BE2C (cell line): ENCODE measurements at regions not wholly inside any gene's neighbourhood (a gene's known extent, or its start where the extent isn't known, plus 50 kb on each side); places are given as distances from the start of the nearest gene placed in this dataset.

Source experiments
- DNase-seq: peaks from one replicate; pipeline ENCODE4 v3.0.0-alpha.2; 2020
- H3K27me3 ChIP-seq: fragments of 250-450 bp; sonication (Bioruptor Pico); 2 replicates; pipeline ENCODE4 v1.5.1; 2020; ENCODE audit warnings: mild to moderate bottlenecking
- H3K36me3 ChIP-seq: fragments of 250-450 bp; sonication (Bioruptor Pico); 2 replicates; pipeline ENCODE4 v1.5.1; 2020; ENCODE audit warnings: mild to moderate bottlenecking
- H3K4me1 ChIP-seq: fragments of 250-450 bp; sonication (Bioruptor Pico); 2 replicates; pipeline ENCODE4 v1.5.1; 2020
- H3K4me3 ChIP-seq: 2 replicates; pipeline ENCODE4 v1.5.1; 2011; ENCODE audit warnings: low read depth, low read length
- H3K9me3 ChIP-seq: fragments of 250-450 bp; sonication (Bioruptor Pico); 2 replicates; pipeline ENCODE4 v1.5.1; 2020
- TF ChIP-seq, protein P1 (sequence below): IDR thresholded peaks from 2 replicates; pipeline ENCODE4 v1.5.1; 2012; ENCODE audit warnings: mild to moderate bottlenecking, low read depth, low read length

DNA sequence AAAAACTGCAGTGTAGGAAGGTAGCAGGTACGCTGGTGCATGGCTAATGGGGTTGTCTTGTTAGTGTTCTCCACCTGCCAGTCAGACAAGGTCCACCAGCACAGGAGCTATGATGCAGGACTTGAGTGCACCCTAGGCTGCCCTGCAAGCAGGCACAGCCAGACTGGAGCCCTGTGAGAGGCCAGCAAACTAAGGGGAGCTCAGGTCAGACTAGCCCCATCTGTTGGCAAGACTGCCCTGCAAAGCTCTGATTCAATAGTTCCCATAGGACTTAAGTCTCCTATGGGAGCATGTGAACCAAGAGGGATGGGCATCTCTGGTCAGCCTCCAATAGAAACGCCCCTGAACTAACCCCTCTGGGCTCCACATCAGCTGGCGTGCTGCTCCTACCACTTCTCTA, 1307.3 kb downstream of the C4orf33 start:
- no peaks in the 10 kb centered on the region for H3K36me3 ChIP-seq
- TF ChIP-seq, protein P1, sequence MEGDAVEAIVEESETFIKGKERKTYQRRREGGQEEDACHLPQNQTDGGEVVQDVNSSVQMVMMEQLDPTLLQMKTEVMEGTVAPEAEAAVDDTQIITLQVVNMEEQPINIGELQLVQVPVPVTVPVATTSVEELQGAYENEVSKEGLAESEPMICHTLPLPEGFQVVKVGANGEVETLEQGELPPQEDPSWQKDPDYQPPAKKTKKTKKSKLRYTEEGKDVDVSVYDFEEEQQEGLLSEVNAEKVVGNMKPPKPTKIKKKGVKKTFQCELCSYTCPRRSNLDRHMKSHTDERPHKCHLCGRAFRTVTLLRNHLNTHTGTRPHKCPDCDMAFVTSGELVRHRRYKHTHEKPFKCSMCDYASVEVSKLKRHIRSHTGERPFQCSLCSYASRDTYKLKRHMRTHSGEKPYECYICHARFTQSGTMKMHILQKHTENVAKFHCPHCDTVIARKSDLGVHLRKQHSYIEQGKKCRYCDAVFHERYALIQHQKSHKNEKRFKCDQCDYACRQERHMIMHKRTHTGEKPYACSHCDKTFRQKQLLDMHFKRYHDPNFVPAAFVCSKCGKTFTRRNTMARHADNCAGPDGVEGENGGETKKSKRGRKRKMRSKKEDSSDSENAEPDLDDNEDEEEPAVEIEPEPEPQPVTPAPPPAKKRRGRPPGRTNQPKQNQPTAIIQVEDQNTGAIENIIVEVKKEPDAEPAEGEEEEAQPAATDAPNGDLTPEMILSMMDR = no peak
- H3K27me3 ChIP-seq = no peaks in the 10 kb centered on the region
- no peaks in the 10 kb centered on the region for H3K4me1 ChIP-seq
- H3K9me3 ChIP-seq = no peaks in the 10 kb centered on the region
- DNase-seq = no peak
- no peak overlapping the region for H3K4me3 ChIP-seq

DNA sequence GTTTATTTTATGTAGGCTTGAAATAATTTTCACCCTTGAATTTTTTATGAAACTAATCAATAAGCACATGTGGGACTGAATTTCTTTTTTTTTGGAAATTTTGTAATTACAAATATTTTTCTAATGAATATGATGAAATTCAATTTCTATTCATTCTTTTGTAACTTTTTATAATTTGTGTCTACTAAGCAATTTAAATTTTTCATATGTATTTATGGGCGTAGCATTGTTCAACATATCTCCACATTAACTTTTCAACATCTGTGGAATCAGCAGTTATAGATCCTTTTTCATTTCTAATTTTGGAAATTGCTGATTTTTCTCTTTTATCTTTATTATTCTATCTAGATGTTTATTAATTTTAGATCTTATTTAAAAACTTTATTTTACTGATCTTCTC, 1320.3 kb downstream of the C4orf33 start:
- no peak for DNase-seq
- Histone ChIP-seq H3K4me1 (no peaks in the 10 kb centered on the region), H3K27me3 (no peaks in the 10 kb centered on the region), H3K9me3 (no peaks in the 10 kb centered on the region), H3K36me3 (no peaks in the 10 kb centered on the region), H3K4me3 (no peak overlapping the region)
- TF ChIP-seq, protein P1 = no peak

DNA sequence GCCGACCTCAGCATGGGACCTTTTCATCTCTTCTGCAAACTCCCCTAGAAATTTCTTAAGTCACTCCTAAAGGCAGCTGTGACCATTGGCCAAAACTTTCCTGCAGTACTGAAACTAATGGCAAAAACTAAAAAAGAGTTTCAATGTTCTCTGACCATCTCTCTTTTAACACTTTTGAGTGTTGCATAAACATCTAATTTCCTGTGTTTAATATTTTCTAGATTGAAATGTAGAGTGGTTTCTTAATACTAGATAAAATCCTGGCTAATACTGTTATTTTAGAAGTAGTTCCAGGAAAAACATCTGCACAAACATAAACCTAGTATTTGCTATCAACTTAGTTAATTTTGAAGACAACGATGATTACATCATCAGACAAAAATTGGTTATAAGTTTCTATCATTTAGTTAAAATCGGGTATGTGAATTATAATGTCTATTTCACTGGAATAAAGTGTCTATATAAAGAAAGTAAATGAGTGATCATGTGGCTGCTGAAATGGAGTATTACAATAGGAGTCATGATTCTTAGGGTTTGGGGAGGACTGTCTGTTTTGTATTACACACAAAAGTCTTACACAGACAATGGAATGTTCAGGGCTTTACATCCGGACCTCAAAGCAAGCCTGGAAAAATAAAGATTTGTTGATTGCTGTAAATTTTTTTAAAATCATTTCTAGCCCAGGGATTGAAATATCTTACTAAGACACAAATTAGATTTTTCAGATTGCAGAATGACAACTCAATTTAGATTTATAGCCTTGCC, 1323.4 kb downstream of the C4orf33 start:
- TF ChIP-seq, protein P1 = no peak
- Histone ChIP-seq H3K36me3 (no peaks in the 10 kb centered on the region), H3K27me3 (no peaks in the 10 kb centered on the region), H3K4me3 (no peak overlapping the region), H3K9me3 (no peaks in the 10 kb centered on the region), H3K4me1 (no peaks in the 10 kb centered on the region)
- DNase-seq = no peak

DNA sequence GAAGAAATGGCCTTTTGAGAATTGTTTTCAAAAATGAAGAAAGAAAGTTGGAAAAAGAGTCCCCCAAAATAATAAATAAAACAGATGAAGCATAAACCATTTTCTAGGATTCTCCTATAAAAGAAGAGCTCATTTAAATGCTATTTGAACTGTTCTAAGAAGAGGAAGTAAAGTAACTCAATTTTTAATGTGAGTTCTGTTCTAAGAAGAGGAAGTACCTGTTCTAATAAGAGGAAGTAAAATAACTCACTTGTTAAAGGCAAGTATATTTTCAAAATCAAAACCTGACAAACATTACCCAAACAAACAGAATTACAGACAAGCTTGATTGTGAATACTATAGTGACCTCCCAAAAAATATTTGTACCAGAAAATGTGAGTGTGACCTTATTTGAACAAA, 1326.3 kb downstream of the C4orf33 start:
- Histone ChIP-seq H3K27me3 (no peaks in the 10 kb centered on the region), H3K9me3 (no peaks in the 10 kb centered on the region), H3K36me3 (no peaks in the 10 kb centered on the region), H3K4me3 (no peak overlapping the region), H3K4me1 (no peaks in the 10 kb centered on the region)
- TF ChIP-seq, protein P1 = no peak
- DNase-seq = no peak

DNA sequence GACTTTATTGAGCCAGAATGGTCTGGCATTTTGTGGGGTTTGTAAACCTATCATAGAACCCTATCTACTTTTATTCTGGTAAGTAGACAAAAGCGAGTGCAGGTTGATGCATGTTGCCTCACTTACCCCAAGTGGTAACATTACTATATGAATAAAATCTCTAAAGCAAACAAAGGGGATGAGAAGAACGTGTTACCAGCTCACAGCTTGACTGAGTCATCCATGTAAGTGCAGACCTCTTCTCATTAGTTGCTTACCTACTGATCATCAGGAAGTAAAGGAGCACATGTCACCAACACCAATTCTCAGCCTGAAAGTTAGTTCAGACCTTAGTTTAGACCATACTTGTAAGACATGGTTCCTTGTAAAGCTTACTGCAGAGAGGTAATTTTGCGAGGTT, 1328.3 kb downstream of the C4orf33 start:
- H3K36me3 ChIP-seq = no peaks in the 10 kb centered on the region
- H3K4me1 ChIP-seq = no peaks in the 10 kb centered on the region
- no peak for DNase-seq
- H3K27me3 ChIP-seq = no peaks in the 10 kb centered on the region
- TF ChIP-seq, protein P1 = no peak
- H3K9me3 ChIP-seq = no peaks in the 10 kb centered on the region
- no peak overlapping the region for H3K4me3 ChIP-seq

DNA sequence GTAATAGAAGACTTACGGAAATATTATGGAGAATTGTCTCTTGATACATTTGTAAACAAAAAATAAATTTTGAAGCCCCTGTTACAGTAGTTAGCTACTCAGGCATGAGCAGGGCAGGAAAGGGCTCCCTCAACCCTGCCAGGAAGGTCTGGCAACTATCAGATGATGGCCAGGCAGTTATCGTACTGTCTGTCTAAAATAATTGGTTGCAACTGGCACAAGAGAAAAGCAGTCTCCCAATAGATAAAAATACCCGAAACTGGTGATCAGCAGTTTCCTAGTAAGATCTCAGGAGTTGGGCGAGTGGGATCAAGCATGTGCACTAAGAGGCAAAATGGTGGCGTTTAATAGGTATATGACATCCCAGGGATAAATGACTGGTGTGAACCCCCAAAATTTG, 1336.3 kb downstream of the C4orf33 start:
- DNase-seq = peak; percentile 52
- Histone ChIP-seq H3K4me1 (peaks cover 9% of the 10 kb centered on the region), H3K4me3 (no peak overlapping the region), H3K36me3 (no peaks in the 10 kb centered on the region), H3K27me3 (no peaks in the 10 kb centered on the region), H3K9me3 (no peaks in the 10 kb centered on the region)
- TF ChIP-seq, protein P1 = no peak
